Jurkat, Clone E6-1 (cell line): ENCODE measurements at regions not wholly inside any gene's neighbourhood (a gene's known extent, or its start where the extent isn't known, plus 50 kb on each side); places are given as distances from the start of the nearest gene placed in this dataset.
A peak's percentile ranks its signal among the peaks of the same experiment; 100 is the strongest.

Experiments used
- DNase-seq: peaks from one replicate; pipeline ENCODE4 v3.0.0-alpha.2; 2011; ENCODE audit warnings: low read depth, low spot score
- H3K4me3 ChIP-seq: 2 replicates; pipeline ENCODE4 v1.5.1; 2011; ENCODE audit warnings: mild to moderate bottlenecking, low read length, control low read depth, moderate library complexity

- H3K4me3 ChIP-seq, result no peak overlapping the region
- no peak for DNase-seq
These were observed 70.1 kb upstream of the NUP50 start for GRCh38 chr22:45093609-45094008.

GRCh38 chr22:45094081-45094720, 69.5 kb upstream of the NUP50 start:
- no peak for DNase-seq
- no peak overlapping the region for H3K4me3 ChIP-seq

DNA sequence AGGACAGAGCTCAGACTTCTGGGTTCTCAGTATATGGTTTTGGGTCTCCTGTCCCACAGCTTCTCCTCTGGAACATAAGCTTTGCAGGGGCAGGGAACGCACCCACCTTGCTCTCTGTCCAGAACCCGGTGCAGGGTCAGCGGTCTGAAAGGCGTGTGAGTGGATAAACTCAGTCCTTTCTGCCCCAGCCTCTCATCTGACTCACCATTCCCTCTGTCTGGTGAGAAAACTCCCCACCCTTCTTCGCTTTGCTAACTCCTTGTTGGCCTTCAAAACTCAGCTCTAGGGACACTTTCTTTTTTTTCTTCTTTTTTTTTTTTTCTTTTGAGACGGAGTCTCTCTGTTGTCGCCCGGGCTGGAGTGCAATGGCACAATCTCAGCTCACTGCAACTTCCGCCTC, 68.9 kb upstream of the NUP50 start:
- no peak overlapping the region for H3K4me3 ChIP-seq
- no peak for DNase-seq

DNA sequence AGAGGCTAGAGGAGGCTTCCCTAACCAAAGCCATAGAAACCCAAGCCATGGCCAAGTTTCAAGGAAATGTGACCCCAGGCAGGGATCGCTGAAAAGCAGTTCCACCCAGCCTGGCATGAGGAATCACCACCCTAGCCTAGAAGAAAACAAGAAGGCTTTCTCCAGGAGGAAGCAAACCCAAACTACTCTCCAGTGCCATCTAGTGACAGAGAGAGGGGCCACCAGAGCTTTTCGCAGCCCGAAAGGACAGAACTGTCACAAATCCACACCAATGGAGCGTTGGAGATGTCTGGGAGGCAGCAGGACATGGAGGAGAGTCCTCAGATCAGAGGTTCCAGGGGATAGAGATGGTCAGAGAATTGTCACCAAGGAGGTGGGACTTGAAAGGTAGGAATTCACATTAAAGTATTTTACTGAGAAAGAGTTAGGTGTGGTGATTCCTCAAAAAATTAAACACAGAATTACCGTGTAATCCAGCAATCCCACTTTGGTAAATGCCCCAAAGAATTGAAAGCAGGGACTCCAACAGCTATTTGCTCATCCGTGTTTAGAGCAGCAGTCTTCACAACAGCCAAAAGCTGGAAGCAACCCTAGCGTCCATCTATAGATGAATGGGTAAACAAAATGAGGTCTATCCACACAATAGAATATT, 67.3 kb upstream of the NUP50 start:
- peak; percentile 45 for DNase-seq
- H3K4me3 ChIP-seq, result no peak overlapping the region

- H3K4me3 ChIP-seq, result no peak overlapping the region
- no peak for DNase-seq
These were observed 66.7 kb upstream of the NUP50 start for GRCh38 chr22:45097061-45097460.

DNA sequence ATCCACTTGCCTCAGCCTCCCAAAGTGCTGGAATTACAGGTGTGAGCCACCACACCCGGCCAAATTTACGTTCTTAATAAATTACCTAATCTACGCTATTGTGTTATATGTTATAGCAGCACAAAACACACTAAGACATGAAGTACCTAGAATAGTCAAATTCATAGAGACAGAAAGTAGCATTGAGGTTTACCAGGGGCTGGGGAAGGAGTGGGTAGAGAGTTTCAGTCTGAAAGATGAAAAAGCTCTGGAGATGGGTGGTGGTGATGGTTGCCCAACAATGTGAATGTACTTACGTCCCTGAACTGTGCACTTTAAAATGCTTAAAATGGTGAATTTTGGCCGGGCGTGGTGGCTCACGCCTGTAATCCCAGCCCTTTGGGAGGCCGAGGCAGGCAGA, 65.7 kb upstream of the NUP50 start:
- no peak for DNase-seq

GRCh38 chr22:45099961-45100360, 63.8 kb upstream of the NUP50 start:
- no peak for DNase-seq
- H3K4me3 ChIP-seq, result no peak overlapping the region

More for the DNA sequence above, 65.7 kb upstream of the NUP50 start:
- no peak overlapping the region for H3K4me3 ChIP-seq

DNA sequence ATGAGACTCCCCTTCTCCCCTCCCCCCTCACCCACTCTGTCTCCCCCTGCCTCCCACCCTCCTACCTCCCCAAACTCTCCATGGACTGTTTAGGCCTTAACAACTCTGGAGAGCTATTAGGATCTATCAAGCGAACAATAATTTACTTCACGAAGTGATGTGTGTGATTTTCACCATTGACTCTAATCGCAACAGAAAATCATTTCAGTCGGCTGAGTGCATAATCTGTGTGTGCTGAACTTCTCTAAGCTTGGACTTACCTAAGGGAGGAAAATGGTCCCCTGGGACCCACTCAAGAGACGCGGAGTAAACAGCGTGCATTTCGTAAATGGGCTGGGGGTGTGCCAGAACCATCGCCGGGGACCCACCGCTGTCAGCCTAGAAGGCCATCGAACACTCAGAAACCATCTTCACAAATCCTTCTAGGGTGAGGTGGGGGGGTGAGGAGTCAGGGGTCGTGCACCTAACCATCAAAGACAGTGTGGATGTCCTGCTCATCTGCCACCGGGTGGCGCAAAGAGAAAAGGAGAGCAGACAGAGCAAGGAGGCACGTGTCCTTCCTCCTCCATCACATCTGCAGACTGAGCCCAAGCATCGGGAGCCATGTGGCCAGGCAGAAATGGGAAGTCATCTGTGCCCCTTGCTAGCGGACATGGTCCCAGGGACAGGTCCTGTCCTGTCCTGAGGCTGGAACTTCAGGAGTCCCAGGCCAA, 62.1 kb upstream of the NUP50 start:
- DNase-seq, result peak; percentile 67
- H3K4me3 ChIP-seq, result no peak overlapping the region

GRCh38 chr22:45102896-45103420, 60.8 kb upstream of the NUP50 start:
- DNase-seq, result no peak
- no peak overlapping the region for H3K4me3 ChIP-seq

DNA sequence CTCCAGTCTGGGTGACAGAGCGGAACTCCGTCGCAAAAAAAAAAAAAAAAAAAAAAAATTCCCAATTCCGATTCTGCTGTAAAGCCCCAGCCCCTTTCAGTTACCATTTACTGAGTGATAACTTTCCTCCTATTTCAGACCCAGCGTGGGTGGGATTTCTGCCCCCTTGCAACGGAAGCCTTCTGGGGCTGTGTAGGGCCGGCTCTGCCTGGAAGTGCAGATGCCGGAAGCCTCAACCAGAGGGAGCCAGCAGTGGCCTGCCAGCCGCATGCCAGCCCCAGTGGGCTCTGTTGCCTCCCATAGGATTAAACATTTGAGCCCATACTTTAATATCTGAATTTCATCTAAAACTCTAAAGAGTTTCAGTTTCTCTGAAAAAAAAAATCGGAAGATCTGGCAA, 60.0 kb upstream of the NUP50 start:
- H3K4me3 ChIP-seq, result no peak overlapping the region
- DNase-seq, result no peak

DNA sequence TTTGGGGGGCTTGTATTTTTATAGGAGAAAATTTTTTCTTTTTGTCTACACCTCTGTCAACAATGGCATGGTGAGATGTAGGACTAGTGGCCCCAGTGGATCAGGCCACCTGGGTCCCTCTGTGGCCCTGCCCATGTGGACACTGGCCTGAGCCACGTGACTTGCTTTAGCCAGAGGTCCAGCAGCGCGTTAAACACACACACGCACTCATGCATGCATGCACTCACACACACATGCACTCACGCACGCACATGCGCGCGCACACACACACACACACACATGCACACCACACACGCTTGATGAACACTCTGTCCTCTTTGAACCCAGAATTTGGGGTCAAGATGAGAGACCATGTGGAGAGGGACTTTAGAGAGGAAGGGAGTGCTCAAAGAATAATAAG, 59.4 kb upstream of the NUP50 start:
- DNase-seq, result no peak
- no peak overlapping the region for H3K4me3 ChIP-seq

- no peak for DNase-seq
- no peak overlapping the region for H3K4me3 ChIP-seq
These were observed 58.4 kb upstream of the NUP50 start for GRCh38 chr22:45105281-45105702.

GRCh38 chr22:45107671-45108070, 56.1 kb upstream of the NUP50 start:
- H3K4me3 ChIP-seq, result no peak overlapping the region
- no peak for DNase-seq

DNA sequence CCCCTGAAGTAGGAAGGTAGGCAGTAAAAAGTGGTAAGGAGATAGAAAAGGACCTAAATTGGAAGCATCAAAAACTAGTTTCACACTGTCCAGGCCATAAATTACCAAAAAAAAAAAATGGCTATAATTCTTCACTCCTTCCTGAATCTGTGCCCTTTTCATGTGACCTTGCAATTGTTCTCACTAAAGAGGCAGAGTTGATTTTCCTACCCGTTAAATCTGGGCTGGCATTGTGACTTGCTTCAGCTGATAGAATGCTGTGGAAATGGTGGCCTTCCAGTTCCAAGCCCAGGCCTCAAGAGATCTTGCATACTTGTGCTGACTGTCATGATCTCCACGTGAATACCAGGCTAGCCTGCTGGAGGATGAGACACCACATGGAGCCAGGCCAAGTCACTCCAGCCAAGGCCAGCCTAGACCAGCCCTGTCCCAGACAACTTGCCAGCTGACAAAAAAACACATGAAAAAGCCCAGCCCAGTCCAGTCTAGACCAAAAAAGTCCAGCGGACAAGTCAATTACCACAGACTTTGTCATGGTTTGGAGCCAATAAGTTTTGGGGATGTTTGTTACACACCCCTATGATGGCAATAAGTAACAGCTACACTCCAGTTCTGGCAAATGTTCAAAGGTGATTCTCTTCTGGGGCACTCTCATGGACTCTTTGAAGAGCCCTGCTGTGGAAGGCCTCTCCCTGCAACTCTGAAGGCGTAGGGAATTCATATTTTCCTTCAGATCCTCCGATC, 51.4 kb upstream of the NUP50 start:
- DNase-seq, result no peak

More for the DNA sequence above, 51.4 kb upstream of the NUP50 start:
- no peak overlapping the region for H3K4me3 ChIP-seq
